LNCAP (cell line): ENCODE measurements at regions not wholly inside any gene's neighbourhood (a gene's known extent, or its start where the extent isn't known, plus 50 kb on each side); places are given as distances from the start of the nearest gene placed in this dataset.

Experiments used
- CTCF ChIP-seq: fragments of 450-650 bp; IDR thresholded peaks from 2 replicates; pipeline ENCODE4 v1.5.1; 2017; ENCODE audit warnings: mild to moderate bottlenecking

DNA sequence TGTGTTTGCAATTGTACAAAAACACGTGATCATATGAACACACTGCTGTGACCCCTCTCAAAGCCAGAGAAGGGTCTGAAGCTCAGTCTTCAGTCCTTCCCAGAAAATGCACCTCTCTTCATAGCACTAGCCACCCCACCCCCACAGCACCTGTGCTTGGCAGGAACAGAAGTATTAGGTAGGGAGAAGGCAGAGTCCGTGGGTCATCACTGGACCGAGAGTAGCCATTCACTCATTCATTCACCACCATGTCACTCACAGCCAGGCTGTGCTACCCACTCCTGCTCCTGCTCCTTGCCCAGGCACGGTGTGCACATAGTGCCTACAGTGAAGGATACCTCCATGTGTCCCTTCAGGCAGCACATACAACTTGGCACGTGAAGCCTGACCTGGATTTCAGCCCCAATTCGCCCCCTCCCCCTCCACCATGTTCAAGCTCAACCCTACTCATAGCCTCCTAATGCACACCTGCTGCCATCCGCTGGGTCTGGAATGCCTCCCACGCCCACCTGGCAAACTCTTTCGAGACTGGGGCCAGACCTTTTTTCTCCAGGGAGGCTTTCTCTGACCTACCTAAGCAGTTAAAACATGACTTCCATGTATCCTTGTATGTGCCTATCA is 81.9 kb upstream of the GALNT2 start:
- TF ChIP-seq CTCF, result no peak

DNA sequence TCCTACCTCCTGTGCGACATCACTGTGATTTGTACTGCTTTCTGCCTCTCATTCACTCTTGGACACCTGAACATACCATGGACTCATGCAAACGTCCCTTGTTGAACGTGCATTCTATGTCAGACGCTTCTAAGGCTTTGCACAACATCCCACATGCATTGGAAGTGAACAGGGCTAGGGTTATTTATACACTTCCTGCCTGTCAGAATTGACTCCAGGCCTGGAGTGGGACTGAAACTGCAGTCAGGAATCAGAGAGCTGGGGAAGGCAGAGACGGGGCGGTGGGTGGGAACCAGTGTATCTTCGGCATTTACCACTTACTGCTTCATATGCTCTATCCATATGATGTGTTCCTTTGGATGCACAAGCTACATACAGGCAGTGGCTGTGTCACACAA is 81.4 kb upstream of the GALNT2 start:
- no peak for TF ChIP-seq CTCF

GRCh38 chr1:229986737-229987337 is 80.2 kb upstream of the GALNT2 start:
- no peak for TF ChIP-seq CTCF

DNA sequence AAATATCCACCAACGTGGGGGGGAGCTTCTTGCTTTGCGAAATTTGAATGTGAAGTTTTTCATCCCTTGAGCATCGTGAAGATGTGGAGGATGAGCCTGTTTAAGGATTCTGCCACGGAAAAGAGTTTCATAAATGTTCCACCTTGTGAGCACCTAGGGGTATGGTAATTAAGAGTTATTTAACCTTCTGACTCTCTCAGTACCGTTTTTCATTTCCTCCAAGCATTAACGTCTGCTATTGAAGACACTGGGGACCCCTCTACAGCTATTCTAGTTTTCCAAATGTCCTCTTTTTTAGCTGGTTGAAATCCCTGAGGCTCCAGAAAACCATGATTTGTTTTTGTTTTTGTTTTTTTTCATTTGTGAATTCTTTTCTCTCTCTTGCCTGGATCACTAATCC is 79.1 kb upstream of the GALNT2 start:
- TF ChIP-seq CTCF, result no peak

GRCh38 chr1:229988534-229988933 is 78.5 kb upstream of the GALNT2 start:
- no peak for TF ChIP-seq CTCF

DNA sequence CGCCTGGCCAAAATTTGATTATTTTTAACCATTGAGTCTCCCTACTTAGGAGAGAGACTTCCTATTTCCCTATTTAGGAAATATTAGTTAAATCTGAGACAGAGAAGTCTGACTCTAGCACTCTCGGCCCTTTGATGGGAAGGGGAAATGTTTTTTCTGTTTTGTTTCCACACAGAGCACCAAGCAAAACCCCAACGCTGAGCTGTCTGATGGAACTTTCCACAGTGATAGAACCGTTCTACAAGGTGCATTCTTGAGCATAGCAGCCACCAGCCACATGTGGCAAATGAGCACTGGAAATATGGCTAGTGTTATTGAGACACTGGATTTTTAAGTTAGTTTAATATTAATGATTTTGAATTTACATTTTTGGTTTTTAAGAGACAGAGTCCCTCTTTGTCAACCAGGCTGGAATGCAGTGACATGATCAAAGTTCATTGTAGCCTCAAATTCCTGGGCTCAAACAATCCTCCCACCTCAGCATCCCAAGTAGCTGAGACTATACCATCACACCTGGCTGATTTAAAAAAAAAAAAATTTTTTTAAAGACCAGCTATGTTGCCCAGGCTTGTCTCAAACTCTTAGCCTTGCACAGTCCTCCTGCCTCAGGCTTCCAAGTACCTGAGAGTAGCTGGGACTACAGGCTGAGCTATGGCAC is 77.3 kb upstream of the GALNT2 start:
- no peak for TF ChIP-seq CTCF

DNA sequence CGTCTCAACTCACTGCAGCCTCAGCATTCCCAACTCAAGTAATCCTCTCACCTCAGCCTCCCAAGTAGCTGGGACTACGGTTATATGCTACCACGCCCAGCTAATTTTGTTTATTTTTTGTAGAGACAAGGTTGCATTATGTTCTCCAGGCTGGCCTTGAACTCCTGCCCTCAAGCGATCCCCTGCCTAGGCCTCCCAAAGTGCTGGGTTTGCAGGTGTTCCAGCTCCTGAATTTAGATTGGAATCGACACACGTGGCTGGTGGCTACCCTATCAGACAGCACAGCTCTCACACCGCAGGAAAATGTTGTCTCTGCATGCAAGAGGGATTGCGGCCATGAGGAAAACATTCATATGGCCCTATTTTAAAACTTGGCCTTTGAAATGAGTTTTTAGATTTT is 76.7 kb upstream of the GALNT2 start:
- TF ChIP-seq CTCF, result no peak
